Renal cortical epithelial cell (primary cell): ENCODE measurements at regions not wholly inside any gene's neighbourhood (a gene's known extent, or its start where the extent isn't known, plus 50 kb on each side); places are given as distances from the start of the nearest gene placed in this dataset.
"Not testable (repeated sequence)": the region's sequence is repeated elsewhere in the genome, so short reads cannot be mapped to it uniquely, and the experiment has no call there.

Experiments used
- DNase-seq: peaks from one replicate; pipeline ENCODE4 v3.0.0-alpha.2; 2011; ENCODE audit warnings: low read depth

DNA sequence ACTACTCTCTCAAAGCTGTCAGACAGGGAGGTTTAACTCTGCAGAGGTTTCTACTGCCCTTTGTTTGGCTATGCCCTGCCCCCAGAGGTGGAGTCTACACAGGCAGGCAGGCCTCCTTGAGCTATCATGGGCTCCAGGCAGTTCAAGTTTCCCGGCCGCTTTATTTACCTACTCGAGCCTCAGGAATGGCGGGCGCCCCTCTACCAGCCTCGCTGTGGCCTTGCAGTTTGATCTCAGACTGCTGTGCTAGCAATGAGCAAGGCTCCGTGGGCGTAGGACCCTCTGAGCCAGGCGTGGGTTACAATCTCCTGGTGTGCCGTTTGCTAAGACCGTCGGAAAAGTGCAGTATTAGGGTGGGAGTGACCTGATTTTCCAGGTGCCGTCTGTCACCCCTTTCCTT, 124.3 kb downstream of the PTCHD1 start:
- not testable (repeated sequence) for DNase-seq

DNA sequence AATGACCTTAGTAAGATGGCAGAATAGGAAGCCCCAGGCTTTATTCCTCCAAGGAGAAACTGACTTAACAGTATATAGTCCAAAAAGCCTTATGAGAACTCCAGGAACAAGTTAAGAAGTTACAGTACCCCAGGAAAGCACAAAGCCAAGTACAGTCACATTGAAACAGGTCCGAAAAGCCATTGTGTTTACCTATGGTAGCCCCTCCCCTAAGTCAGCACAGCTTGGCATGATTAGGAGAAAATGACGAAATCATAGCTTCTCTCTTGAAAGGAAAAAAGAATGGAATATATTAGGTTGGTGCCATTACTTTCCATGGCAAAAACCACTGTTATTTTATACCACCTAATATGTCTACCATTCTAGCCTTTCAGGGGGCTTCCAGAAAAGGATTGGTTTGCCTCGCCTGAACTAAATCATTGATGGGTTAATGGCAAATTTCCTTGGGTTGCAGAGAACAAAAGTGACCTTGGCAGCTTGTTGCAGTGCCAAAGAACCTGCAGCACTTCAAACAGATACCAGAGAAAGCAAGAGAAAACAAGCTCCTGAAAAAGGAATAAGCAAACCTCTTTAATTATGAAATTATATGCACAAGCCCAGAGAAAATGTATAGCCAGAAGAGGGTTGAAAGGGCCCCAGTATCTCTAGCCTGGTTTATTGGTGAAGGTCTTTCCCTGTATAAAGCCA, 130.6 kb downstream of the PTCHD1 start:
- no peak for DNase-seq

DNA sequence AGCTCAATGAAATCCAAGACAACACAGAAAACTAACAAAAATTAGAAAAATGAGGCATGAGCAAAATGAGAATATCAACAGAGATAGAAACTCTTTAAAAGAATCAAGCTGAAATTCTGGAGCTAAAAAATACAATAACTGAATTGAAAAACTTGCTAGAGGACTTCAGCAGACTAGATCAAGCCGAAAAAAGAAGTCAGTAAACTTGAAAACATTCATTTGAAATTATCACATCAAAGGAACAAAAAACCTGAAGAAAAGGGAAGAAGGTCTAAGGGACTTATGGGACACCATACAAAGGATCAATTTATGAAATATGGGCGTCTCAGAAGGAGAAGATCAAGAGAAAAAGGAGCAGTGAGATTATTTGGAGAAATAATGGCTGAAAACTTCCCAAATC, 131.3 kb downstream of the PTCHD1 start:
- DNase-seq, result no peak

DNA sequence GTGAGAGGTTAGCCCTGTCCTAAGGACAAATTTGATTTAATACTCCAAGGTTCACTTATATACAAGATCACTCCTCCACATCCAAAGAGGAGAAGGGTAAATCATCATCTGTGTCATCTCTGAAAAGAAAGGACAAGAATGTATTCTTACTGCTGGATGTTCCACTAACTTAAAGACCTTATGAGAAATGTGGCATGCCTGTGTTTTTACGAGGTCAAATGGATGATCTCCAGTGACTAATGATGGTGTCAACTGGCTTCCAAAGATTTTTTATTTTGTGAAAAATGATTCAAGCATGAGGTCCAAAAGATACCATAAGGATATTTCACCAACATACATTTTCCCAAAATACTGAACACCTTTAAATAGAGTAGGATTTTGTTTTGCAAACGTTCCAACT, 143.4 kb downstream of the PTCHD1 start:
- DNase-seq, result no peak

DNA sequence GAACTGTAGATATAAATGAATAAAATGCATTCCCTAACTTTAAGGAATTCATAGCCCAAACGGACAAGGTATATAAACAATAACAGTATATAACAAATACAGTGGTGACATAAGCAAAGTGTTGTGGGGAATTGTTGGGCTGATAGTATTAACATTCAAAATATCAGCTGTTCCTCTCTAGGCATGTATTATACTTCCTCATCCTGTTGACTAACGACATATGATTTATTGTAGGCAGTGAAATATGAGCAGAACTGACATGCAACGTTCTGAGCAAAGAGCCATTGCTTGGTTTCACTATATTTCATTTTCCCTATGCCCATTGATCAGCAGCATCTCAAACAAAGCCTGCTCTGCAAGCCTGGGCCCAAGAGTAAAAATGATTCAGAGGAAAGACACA, 143.9 kb downstream of the PTCHD1 start:
- no peak for DNase-seq

DNA sequence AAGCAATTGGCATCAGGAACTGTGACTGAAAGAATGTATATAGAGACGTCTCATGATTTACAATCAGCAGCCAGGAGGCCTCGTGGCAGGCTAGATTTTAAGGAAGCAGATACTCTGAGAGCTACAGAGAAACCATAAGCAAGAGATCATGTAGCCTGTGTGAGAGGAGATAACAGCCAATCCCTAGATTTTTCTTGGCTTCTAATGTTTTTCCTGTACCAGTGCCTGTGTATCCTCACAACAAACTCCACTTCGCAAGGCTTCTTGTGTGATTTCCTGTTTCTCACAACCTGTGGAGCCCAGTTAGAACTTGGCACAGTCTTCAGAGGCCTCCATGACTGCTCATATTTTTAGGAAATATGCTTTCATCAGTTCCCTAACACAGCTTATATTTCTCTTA, 147.9 kb downstream of the PTCHD1 start:
- DNase-seq, result no peak

DNA sequence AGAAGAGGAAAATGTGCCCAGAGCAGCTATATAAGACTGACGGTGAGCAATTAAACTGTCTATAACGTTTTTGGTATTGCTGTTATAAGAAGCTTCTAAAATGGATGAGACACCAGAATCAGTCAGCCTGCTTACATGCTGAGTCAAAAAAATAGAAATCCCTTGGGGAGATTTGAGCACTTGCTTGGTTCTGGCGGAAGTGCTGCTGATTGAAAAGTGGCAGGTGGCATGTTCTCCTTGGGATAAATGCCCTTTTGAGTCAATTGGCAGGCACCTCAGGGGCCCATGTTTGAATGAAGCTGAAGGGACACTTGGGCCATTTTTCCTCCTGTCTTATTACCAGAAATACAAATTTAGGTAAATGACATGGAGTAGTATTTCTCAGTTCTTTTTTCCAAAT, 148.7 kb downstream of the PTCHD1 start:
- DNase-seq, result no peak

DNA sequence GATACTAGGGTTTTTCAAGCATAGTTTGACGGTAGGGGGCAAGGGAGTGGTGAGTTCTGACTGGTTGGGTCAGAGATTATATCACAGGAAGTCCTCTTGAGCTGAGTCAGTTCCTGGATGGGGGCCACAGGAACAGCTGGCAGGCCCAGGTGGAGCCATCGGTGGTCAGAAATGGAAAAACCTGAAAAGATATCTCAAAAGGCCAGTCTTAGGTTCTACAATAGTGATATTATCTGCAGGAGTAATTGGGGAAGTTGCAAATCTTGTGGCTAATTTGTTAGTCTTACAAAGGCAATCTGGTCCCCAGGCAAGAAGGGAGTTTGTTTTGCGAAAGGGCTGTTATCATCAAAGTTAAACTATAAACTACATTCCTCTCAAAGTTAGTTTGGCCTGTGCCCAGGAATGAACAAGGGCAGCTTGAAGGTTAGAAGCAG, 159.3 kb downstream of the PTCHD1 start:
- DNase-seq, result peak; percentile 26

DNA sequence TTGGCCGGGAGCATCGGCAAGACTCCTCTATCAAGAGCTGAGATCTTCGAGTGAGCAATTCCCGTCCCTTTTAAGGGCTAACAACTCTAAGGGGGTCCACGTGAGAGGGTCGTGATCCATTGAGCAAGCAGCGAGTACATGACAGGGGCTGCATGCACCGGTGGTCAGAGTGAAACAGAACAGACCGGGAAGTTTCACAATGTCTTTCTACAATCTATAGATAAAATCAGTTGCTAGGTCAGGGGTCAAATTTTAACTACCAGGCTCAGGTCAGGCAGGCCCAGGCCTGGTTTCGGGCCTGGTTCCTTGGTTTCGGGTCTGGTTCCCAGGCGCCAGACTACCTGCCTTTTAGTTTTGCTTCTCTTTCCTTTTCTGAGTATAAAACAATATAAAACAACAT, 160.1 kb downstream of the PTCHD1 start:
- DNase-seq, result no peak

DNA sequence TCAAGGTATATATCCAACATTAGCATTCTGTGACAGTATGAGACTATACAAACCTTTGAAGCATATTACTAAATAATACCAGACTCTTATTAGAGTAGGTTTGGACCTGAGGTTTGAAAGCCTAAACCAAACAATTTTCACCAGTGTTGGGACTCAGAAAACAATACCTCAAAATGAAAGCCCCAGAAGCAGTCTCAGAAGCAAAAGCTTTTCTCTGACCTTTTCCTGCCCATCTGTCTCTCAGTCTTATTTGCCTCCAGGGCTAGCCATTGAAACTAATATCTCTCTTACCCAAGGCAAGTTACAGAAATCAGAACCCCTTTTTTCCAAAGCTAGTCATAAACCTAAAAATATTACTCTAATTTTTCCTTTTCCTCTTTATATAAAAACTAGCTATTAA, 163.3 kb downstream of the PTCHD1 start:
- DNase-seq, result no peak

DNA sequence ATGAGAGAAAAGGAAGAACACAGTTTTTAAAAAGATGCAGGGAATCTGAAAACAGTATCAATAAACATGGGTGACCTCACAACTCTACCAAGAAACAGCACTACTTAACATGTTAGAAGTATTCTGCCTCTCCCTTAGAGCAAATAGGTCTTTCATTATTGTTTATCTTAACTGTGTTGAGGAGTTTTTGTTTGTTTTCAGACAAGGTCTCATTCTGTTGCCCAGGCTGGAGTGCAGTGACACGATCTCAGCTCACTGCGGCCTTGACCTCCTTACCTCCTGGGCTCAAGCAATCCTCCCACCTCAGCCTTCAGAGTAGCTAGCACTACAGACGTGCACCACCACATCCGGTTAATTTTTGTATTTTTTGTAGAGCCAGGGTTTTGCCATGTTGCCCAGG, 165.3 kb upstream of the PRDX4 start:
- DNase-seq, result no peak

DNA sequence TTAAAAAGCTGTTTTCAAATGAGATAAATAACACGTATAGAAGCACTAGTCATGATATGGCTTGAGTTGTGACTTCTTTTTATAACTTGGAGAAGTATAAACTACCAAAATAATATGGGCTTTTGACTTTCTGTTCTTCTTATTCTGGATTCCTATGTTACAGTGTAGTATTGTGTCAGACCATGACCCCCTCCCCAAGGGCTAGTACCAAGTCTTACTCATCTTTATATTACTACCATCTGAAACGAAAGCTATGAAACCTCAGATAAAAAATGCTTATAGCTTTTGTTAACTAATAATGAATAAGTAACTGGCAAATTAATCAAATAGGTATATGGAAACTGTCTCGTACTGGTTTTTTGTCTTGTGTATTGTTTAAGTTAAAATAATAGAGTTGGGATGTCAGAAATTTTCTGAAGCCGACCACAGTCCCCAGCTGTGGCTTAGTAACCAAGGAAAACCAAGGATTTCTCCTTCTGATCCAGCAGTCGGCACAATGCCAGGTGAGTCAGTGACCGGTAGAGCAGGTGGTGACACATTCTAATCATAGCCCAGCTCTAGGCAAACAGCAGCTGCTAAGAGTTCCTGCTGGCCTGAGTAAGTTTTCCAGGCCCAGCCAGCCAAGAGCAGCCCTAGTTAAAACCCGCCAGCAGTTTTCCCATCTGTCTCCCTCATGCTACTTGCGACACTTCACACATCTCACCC, 163.3 kb upstream of the PRDX4 start:
- DNase-seq, result peak; percentile 91

DNA sequence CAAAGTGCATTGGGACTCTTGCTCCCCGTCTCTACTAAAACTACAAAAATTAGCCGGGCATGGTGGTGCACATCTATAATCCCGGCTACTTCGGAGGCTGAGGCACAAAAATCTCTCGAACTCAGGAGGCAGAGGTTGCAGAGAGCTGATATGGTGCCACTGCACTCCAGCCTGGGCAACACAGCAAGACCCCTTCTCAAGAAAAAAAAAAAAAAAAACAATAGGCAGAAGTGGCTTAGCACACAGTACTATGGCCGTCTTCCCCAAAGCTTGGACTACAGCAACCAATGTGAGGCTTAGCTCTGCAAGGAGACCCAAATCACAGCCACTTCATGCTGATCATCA, 162.8 kb upstream of the PRDX4 start:
- DNase-seq, result no peak

DNA sequence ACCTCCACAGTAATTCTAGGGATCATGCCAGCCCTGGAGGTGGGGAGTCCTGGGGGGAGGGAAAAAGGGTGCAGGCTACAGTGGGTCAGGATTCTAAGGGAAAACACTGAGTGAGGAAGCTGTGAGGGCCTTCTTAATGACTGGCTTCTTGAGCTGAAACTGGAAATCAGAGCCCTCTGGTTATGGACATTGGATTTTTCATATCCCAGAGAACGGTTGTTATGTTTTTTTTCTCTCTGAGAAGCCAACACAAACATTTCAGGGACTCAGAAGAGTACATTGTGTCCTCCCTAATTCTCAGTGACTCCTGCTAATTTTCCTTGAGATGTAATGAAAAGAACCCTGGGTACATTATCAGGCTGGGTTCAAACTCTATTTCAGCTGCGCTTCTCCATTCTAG, 162.4 kb upstream of the PRDX4 start:
- no peak for DNase-seq

DNA sequence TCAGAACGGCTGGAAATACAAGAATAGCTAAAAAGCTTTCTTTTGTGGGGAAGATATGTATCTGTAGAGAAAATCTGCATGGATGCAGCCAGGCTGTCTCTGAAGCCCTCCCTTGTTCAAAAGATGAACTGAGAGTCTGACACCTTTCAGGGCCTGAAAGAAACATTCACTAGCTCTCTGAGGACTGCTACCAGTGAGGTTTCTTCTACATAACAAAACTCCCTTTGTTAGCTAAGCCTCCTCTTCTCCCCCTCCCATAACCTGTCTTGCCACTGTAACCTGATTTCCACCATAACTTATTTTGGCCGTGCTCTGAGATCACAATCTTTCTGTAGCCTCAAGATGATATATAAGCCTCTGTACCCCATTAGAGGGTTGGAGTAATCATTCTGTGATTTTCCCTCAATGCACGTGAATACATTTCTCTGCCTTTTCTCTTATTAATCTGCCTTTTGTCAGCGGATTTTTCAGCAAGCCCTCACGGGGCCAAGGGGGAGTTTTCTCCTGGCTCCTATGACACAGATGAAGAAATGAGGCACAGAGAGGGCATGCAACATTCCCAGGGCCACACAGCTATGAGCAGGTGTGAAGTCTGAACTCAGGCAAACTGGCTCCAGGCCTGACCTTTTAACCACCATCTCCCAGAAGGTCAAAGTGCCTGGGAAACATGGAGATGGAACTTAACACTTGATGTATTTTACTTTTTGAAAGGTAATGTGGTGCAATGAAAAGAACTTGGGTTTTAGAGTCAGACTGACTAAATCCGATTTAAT, 161.6 kb upstream of the PRDX4 start:
- no peak for DNase-seq

DNA sequence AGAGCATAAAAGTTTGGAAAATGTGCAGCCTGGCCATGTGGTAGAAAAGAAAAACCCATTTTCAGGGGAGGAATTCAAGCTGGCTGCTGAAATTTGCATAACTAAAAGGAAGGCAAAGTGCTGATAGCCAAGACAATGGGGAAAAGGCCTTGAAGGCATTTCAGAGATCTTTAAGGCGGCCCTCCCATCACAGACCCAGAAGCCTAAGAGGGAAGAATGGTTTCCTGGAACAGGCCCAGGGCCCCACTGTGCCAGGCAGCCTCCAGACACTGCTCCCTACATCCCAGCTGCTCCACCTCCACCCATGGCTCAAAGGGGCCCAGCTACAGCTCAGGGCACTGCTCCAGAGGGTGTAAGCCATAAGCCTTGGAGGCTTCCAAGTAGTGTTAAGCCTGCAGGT, 158.0 kb upstream of the PRDX4 start:
- no peak for DNase-seq

DNA sequence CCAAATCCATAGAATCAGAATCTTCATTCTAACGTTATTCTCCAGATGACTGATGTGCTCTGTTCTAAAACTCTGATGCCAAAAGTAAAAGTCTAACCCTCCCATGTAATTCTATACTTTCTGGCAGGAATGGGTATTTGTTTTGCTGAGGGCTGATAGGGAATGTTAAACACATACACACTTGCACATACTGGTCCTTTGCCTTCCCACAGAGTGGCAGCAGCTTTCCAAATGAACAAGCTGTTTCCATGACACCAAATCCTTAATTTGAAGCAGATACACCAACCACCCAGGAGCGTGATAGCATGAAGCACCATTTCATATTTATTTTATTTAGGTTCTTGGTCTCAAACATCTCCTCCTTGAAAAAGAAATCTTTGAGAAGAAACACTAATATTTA, 155.5 kb upstream of the PRDX4 start:
- DNase-seq, result no peak

DNA sequence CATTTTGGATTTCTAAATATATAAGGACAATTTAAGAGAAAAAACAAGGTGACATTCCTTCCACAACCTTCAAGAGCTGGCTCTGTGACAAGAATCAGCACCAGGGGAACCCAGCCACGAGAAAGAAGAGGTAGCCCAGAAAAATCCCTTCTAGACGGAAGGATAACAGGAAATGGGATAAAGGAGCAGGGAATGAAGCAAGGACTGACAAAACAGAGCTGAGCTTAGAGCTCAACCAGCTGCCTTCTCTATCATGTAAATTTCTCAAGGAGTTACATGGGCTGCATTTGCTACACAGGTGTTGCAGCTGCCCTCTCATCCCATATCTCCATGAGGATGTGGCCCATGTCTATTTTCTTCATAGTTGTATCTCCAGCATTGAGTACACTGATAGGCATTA, 154.2 kb upstream of the PRDX4 start:
- DNase-seq, result peak; percentile 1

DNA sequence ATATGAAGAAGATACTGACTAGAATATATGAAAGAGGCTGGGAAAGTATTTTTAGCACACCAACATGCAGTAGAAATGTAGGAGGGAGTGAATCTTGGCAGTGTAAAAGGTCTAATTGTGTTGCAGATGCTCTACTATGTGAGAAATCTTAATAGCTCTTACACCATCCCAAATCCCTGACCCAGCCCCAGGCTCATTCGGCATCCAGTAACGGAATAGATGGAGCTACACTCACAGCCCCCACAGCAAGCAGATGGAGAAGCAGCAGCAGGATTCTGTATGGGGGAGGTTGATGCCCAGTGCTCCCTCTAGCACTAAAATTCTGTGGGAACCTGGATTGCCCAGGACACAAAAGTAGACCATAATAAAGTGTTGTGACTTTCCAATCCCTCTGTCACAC, 153.2 kb upstream of the PRDX4 start:
- DNase-seq, result no peak

DNA sequence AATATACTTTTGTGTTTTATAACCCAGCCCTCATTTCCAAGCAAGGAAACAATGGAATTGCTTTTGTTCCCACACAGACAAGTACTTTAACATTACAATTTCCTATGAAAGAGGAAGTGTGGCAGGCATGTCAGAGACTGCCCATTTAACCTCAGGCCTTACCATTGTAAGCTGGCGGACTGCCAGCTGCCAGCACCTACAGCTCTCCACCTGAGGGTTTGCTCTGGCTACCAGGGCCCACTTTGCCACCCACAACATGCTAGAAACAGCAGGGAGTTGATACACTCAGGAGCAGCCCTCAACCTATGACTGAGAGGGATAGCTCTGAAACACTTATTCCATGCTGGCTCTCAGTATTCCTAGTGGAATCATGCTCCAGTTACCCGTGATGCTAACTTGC, 152.3 kb upstream of the PRDX4 start:
- peak; percentile 2 for DNase-seq

DNA sequence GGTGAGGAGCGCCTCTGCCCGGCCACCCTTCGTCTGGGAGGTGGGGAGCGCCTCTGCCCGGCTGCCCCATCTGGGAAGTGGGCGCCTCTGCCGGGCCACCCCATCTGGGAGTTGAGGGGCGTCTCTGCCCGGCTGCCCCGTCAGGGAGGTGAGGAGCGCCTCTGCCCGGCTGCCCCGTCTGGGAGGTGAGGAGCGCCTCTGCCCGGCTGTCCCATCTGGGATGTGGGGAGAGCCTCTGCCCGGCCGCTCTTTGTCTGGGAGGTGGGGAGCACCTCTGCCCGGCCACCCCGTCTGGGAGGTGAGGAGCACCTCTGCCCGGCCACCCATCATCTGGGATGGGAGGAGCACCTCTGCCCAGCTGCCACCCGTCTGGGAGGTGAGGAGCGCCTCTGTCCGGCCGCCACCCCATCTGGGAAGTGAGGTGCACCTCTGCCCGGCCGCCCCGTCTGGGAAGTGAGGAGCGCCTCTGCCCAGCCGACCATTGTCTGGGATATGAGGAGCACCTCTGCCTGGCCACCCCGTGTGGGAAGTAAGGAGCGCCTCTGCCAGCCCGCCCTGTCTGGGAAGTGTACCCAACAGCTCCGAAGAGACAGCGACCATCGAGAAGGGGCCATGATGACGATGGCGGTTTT, 144.2 kb upstream of the PRDX4 start:
- not testable (repeated sequence) for DNase-seq

DNA sequence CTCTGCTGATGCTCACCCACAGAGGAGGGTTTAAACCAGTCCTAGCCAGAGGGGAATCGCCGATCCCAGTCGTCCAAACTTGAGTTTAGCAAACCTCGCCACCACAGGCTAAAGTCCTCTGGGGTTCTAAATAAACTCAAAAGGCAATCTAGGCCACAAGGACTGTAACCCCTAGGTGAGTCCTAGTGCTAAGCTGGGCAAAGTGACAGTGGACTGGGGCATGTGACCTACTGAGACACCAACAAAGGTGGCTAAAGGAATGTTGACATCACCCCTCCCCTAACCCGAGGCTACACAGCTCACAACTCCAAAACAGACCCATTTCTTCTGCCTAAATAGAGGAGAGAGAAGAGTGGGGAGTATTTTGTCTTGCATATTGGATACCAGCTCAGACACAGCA, 142.8 kb upstream of the PRDX4 start:
- DNase-seq, result no peak

DNA sequence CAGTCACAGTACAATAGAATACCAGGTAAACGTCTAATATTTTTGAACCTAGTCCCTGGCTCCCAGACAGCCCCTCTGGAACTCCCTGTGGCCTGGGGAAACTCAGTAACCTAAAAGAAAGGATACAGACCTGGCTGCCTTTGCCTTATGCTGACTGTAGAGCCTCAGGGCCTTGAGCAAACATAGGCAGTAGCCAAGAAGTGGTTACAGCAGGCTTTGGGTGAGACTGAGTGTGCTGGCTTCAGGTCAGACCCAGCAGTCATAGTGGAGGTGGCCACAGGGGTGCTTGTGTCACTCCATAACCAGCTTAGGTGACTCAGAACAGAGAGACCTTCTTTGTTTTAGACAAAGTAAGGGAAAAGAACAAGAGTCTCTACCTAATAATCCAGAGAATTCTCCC, 141.8 kb upstream of the PRDX4 start:
- DNase-seq, result peak; percentile 19
